ENCODE measurements at regions not wholly inside any gene's neighbourhood (a gene's known extent, or its start where the extent isn't known, plus 50 kb on each side); places are given as distances from the start of the nearest gene placed in this dataset.

- no peak for DNase-seq (ENCODE audit: extremely low read depth, low read depth)
Observed at GRCh38 chr4:89373394-89373793, 65.8 kb upstream of the GPRIN3 start.

DNA sequence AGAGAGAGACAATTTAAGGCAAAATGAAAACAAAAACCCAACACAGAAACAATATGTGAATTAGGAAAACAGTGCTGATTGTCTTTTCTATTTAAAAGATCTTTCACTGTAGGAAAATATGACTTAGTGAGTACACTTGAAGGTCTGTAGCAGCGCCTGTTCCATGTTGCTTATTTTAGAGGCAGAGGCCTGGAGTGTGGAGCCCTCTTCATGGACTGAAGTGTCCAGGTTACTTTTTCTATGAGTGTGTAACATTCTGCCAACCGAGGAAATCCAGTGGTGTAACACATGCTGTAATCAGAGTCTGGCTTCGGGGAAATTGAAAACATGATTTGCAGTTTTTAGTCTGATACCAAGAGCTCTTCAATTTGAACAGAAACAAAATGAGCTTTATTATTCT lies 64.0 kb upstream of the GPRIN3 start:
- no peak for DNase-seq (ENCODE audit: extremely low read depth, low read depth)

DNA sequence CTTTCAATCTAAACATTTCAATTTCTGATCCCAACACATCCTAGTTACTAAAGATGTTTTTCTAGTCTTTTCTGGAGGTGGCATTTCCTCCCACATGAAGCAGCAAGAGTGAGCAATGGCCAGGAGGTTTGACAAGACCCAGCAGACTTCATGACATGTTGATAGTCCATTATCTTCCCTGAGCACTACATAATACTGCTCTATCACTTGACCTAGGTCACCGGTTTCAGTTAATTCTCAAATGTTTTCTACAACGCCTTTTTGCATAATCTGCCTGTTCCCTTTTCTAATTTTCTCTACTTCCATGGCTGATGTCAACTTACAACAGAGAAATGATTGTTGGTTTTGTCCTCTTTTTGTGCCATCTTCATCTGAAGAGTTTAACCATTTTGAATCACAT lies 62.0 kb upstream of the GPRIN3 start:
- no peak for DNase-seq (ENCODE audit: extremely low read depth, low read depth)

DNA sequence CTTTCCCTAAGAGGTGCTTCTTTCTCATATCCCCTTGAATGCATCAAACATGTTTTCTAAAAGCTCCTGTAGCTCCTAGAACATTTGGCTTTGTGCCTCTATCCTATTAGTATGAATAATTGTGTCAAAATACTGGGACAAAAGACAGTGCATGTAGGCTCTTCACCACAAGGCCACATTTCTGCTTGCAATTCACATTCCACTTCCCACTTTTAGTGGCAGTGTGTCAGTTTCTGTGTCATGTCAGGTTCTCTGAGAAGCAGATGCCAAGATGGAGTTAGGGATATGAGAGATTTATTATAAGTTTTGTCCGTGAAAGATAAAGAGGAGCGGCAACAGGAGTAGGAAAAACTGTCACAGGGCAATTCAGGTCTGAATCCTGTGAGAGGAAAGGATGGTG lies 61.3 kb upstream of the GPRIN3 start:
- DNase-seq (ENCODE audit: extremely low read depth, low read depth) = no peak

GRCh38 chr4:89365776-89366175 lies 58.2 kb upstream of the GPRIN3 start:
- DNase-seq (ENCODE audit: extremely low read depth, low read depth) = no peak

- no peak for DNase-seq (ENCODE audit: extremely low read depth, low read depth)
Observed at GRCh38 chr4:89365375-89365774, 57.8 kb upstream of the GPRIN3 start.

GRCh38 chr4:89364541-89364940 lies 56.9 kb upstream of the GPRIN3 start:
- no peak for DNase-seq (ENCODE audit: extremely low read depth, low read depth)

DNA sequence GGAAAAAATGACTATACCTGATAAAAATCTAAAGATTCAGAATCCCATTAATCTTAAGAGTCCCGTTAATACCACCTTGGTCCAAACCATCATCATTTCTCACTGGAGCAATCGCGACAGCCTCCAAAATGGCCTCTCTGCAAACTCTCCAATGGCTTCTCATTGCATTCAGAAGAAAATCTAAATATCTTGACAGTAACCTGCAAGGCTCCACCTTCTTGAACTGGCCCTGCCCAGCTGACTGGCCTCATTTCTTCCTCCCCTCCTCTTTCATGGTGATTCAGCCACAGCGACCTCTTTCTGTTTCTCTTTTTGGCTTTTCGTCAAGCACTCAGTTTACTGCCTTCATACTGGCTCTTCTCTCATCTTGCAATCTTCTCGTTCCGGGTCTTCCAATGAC lies 56.2 kb upstream of the GPRIN3 start:
- DNase-seq (ENCODE audit: extremely low read depth, low read depth) = no peak

GRCh38 chr4:89358935-89359638 lies 51.5 kb upstream of the GPRIN3 start:
- no peak for DNase-seq (ENCODE audit: extremely low read depth, low read depth)

- DNase-seq (ENCODE audit: extremely low read depth, low read depth) = no peak
Observed at GRCh38 chr4:89357787-89358186, 50.2 kb upstream of the GPRIN3 start.
